ENCODE measurements at regions not wholly inside any gene's neighbourhood (a gene's known extent, or its start where the extent isn't known, plus 50 kb on each side); places are given as distances from the start of the nearest gene placed in this dataset.
A peak's percentile ranks its signal among the peaks of the same experiment; 100 is the strongest.

DNA sequence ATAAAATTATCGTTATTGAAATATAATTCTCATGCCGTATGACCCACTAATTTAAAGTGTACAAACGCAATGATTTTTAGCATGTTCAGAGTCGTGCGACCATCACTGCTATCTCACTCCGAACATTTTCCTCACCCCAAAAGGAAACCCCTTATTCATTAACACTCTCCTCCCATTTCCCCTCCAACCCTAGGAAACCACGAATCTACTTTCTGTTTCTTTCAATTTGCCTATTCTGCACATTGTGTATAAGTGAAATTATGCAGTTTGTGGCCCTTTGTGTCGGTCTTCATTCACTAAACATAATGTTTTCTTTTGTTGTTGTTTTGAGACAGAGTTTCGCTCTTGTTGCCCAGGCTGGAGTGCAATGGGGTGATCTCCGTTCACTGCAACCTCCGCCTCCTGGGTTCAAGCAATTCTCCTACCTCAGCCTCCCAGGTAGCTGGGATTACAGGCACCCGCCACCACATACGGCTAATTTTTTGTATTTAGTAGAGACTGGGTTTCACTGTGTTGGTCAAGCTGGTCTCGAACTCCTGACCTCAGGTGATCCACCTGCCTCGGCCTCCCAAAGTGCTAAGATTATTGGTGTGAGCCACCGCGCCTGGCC lies 99.7 kb upstream of the ZNF217 start:
- Histone ChIP-seq H3K27me3 (ENCODE audit: insufficient read depth, low read length) (no peaks in the 10 kb centered on the region), H3K27ac (ENCODE audit: low read length) (no peak overlapping the region), H3K9me3 (ENCODE audit: insufficient read depth, low read depth, low read length) (no peaks in the 10 kb centered on the region), H3K9ac (ENCODE audit: low read depth, low read length) (no peak overlapping the region), H3K4me1 (ENCODE audit: insufficient read depth, low read length) (no peaks in the 10 kb centered on the region), H3K4me3 (ENCODE audit: low read length) (no peak overlapping the region), H3K36me3 (ENCODE audit: insufficient read depth, low read depth, low read length) (no peaks in the 10 kb centered on the region)

DNA sequence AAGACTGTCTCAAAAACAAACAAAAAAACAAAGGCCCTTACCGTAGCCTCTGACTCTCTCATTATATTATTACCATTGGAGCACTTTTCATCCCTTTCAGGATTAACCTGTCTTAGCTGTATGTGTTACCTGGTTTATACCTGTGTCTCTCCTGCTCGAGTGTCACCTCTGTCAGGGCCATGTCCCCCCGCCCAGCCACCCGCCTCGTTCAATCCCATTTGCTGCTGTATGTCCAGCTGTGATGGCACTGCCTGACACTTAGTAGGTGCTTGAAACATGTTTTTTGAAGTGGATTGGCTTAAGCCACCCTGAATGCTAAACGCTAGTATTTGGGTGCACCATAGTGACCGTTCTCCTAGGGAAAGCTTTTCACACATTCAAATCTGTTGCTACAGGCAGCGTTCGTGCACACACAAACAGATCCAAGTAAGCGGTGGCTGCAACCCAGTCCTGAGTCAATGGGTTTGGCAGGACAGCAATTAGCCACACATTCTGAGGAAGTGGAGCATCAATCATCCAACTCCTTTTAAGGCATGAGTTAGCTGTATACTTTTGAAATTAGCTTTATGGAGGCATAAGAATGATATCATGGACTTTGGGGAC lies 98.9 kb upstream of the ZNF217 start:
- Histone ChIP-seq H3K9ac (ENCODE audit: low read depth, low read length) (no peak overlapping the region), H3K27me3 (ENCODE audit: insufficient read depth, low read length) (no peaks in the 10 kb centered on the region), H3K4me3 (ENCODE audit: low read length) (no peak overlapping the region), H3K9me3 (ENCODE audit: insufficient read depth, low read depth, low read length) (no peaks in the 10 kb centered on the region), H3K27ac (ENCODE audit: low read length) (no peak overlapping the region), H3K36me3 (ENCODE audit: insufficient read depth, low read depth, low read length) (no peaks in the 10 kb centered on the region), H3K4me1 (ENCODE audit: insufficient read depth, low read length) (no peaks in the 10 kb centered on the region)

- no peaks in the 10 kb centered on the region for H3K4me1 ChIP-seq (ENCODE audit: insufficient read depth, low read length)
- H3K27ac ChIP-seq (ENCODE audit: low read length), result no peak overlapping the region
- no peaks in the 10 kb centered on the region for H3K27me3 ChIP-seq (ENCODE audit: insufficient read depth, low read length)
- no peaks in the 10 kb centered on the region for H3K9me3 ChIP-seq (ENCODE audit: insufficient read depth, low read depth, low read length)
- H3K36me3 ChIP-seq (ENCODE audit: insufficient read depth, low read depth, low read length), result no peaks in the 10 kb centered on the region
- no peak overlapping the region for H3K9ac ChIP-seq (ENCODE audit: low read depth, low read length)
- H3K4me3 ChIP-seq (ENCODE audit: low read length), result no peak overlapping the region
These were observed 98.2 kb upstream of the ZNF217 start for GRCh38 chr20:53691811-53692192.

DNA sequence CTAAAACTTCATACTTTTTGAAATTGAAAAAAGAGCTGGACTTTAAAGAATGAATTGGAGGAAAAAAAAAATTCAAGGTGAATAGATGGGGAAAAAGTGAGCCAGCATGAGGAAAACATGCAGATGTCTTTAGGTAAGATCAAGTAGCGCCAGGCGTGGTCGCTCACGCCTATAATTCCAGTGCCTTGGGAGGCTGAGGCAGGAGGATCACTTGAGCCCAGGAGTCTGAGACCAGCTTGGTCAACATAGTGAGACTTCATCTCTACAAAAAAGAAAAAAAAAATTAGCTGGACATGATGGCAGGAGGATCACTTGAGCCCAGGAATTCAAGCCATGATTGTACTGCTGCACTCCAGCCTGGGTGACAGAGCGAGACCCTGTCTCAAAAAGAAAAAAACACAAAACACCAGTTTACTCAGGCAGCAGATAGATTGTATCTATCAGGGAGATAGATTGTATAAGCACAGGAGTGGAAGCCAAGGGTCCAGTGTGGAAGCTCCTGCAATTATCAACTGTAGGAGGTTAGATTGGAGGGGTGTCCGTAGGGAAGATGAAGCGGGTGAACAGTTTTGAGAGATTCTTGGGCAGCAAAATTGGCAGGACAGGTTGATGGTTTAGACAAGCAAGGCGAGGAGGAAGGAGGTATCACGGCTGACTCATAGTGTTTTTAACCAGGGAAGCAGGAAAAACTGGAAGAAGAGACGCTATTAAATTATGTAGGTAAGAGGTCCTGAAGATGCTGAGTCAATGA lies 97.6 kb upstream of the ZNF217 start:
- no peak overlapping the region for H3K27ac ChIP-seq (ENCODE audit: low read length)

DNA sequence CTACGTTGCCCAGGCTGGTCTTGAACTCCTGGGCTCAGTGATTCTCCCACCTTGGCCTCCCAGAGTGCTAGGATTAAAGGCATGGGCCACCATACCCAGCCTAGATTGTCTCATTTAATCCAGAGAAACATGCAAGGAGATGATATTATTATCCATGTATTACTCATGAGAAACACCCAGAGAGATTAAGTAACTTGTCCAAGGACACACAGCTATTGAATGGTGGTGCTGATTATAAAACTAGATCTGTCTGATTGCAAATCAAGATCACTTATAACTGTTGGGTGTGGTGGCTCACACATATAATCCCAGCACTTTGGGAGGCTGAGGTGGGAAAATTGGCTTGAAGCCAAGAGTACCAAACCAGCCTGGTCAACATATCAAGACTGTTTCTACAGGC lies 94.4 kb upstream of the ZNF217 start:
- Histone ChIP-seq H3K9me3 (ENCODE audit: insufficient read depth, low read depth, low read length) (no peaks in the 10 kb centered on the region), H3K36me3 (ENCODE audit: insufficient read depth, low read depth, low read length) (no peaks in the 10 kb centered on the region), H3K4me3 (ENCODE audit: low read length) (no peak overlapping the region), H3K4me1 (ENCODE audit: insufficient read depth, low read length) (no peaks in the 10 kb centered on the region), H3K27ac (ENCODE audit: low read length) (no peak overlapping the region), H3K27me3 (ENCODE audit: insufficient read depth, low read length) (no peaks in the 10 kb centered on the region), H3K9ac (ENCODE audit: low read depth, low read length) (no peak overlapping the region)

More for the DNA sequence above, 97.6 kb upstream of the ZNF217 start:
- no peaks in the 10 kb centered on the region for H3K36me3 ChIP-seq (ENCODE audit: insufficient read depth, low read depth, low read length)
- H3K9me3 ChIP-seq (ENCODE audit: insufficient read depth, low read depth, low read length), result no peaks in the 10 kb centered on the region
- H3K4me3 ChIP-seq (ENCODE audit: low read length), result no peak overlapping the region
- H3K4me1 ChIP-seq (ENCODE audit: insufficient read depth, low read length), result no peaks in the 10 kb centered on the region
- no peak overlapping the region for H3K9ac ChIP-seq (ENCODE audit: low read depth, low read length)
- no peaks in the 10 kb centered on the region for H3K27me3 ChIP-seq (ENCODE audit: insufficient read depth, low read length)

DNA sequence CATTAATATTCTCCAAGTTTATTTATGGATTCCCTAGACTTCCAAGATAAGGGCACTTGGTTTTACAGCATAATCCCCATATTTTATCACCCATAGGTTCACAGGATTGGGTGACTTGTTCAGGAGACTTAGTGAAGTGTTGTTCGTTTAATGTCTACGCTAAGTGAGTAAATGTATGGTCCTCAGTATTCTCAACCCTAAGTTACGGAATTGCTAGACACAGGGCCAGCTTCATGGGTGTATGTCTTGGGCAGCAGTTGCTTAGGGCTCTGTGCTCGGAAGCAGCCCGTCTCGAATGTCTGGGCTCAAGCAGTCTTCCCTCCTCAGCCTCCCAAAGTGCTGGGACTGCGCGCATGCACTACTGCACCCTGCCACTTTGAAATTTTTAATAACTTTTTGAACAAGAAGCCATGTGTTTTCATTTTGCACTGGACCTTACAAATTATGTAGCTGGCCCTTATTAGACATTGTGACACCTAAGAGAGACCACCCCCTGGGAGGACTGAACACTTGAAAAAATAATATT lies 91.5 kb upstream of the ZNF217 start:
- Histone ChIP-seq H3K9ac (ENCODE audit: low read depth, low read length) (no peak overlapping the region), H3K36me3 (ENCODE audit: insufficient read depth, low read depth, low read length) (no peaks in the 10 kb centered on the region), H3K27ac (ENCODE audit: low read length) (no peak overlapping the region), H3K9me3 (ENCODE audit: insufficient read depth, low read depth, low read length) (no peaks in the 10 kb centered on the region), H3K4me3 (ENCODE audit: low read length) (no peak overlapping the region), H3K4me1 (ENCODE audit: insufficient read depth, low read length) (no peaks in the 10 kb centered on the region; the same call in 1 of the 2 replicates), H3K27me3 (ENCODE audit: insufficient read depth, low read length) (no peaks in the 10 kb centered on the region)

- Histone ChIP-seq H3K27ac (ENCODE audit: low read length) (no peak overlapping the region), H3K4me1 (ENCODE audit: insufficient read depth, low read length) (peaks cover 16% of the 10 kb centered on the region), H3K36me3 (ENCODE audit: insufficient read depth, low read depth, low read length) (no peaks in the 10 kb centered on the region), H3K9me3 (ENCODE audit: insufficient read depth, low read depth, low read length) (no peaks in the 10 kb centered on the region), H3K9ac (ENCODE audit: low read depth, low read length) (no peak overlapping the region), H3K4me3 (ENCODE audit: low read length) (no peak overlapping the region), H3K27me3 (ENCODE audit: insufficient read depth, low read length) (no peaks in the 10 kb centered on the region)
These were observed 89.9 kb upstream of the ZNF217 start for GRCh38 chr20:53683506-53683905.

DNA sequence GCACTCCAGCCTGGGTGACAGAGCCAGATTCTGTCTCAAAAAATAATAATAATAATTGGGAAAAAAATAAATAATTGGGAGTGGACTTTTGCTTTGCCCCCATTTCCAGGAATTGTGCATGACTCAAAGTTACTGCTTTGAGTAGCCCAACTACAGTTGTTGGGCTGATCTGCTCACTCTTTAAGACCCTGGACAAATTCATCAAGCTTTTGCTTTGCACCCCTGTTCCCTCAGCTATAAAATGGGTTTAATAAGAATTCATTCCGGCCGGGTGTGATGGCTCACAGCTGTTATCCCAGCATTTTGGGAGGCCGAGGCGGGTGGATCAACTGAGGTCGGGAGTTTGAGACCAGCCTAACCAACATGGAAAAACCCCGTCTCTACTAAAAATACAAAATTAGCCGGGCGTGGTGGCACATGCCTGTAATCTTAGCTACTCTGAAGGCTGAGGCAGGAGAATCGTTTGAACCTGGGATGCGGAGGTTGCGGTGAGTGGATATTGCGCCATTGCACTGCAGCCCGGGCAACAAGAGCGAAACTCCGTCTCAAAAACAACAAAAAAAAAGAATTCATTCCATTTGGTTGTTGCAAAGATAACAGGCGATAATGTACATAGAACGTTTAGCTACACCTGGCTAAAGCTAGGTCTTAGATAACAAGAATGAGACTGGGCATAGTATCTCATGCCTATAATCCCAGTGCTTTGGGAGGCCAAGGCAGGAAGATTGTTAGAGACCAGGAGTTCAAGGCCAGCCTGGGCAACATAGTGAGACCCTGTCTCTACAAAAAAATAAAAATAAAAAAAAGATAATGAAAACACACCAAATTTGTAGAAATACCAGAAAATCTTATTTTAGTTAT lies 87.9 kb upstream of the ZNF217 start:
- Histone ChIP-seq H3K4me1 (ENCODE audit: insufficient read depth, low read length) (peaks cover 21% of the 10 kb centered on the region), H3K9ac (ENCODE audit: low read depth, low read length) (no peak overlapping the region), H3K4me3 (ENCODE audit: low read length) (no peak overlapping the region), H3K27me3 (ENCODE audit: insufficient read depth, low read length) (no peaks in the 10 kb centered on the region), H3K27ac (ENCODE audit: low read length) (no peak overlapping the region), H3K9me3 (ENCODE audit: insufficient read depth, low read depth, low read length) (no peaks in the 10 kb centered on the region), H3K36me3 (ENCODE audit: insufficient read depth, low read depth, low read length) (no peaks in the 10 kb centered on the region)

- no peaks in the 10 kb centered on the region for H3K36me3 ChIP-seq (ENCODE audit: insufficient read depth, low read depth, low read length)
- no peaks in the 10 kb centered on the region for H3K27me3 ChIP-seq (ENCODE audit: insufficient read depth, low read length)
- H3K9me3 ChIP-seq (ENCODE audit: insufficient read depth, low read depth, low read length), result no peaks in the 10 kb centered on the region
- H3K27ac ChIP-seq (ENCODE audit: low read length), result no peak overlapping the region
- peaks cover 21% of the 10 kb centered on the region for H3K4me1 ChIP-seq (ENCODE audit: insufficient read depth, low read length)
- no peak overlapping the region for H3K4me3 ChIP-seq (ENCODE audit: low read length)
- peak overlapping the region; percentile 8; the same call in 1 of the 2 replicates for H3K9ac ChIP-seq (ENCODE audit: low read depth, low read length)
These were observed 86.1 kb upstream of the ZNF217 start for GRCh38 chr20:53679597-53680309.

- H3K27ac ChIP-seq (ENCODE audit: low read length), result no peak overlapping the region
These were observed 85.5 kb upstream of the ZNF217 start for GRCh38 chr20:53678990-53679596.

More at GRCh38 chr20:53678990-53679596, 85.5 kb upstream of the ZNF217 start:
- H3K27me3 ChIP-seq (ENCODE audit: insufficient read depth, low read length), result no peaks in the 10 kb centered on the region
- peak overlapping the region; percentile 1; the same call in 1 of the 2 replicates for H3K9ac ChIP-seq (ENCODE audit: low read depth, low read length)
- peaks cover 21% of the 10 kb centered on the region for H3K4me1 ChIP-seq (ENCODE audit: insufficient read depth, low read length)
- H3K4me3 ChIP-seq (ENCODE audit: low read length), result no peak overlapping the region
- H3K36me3 ChIP-seq (ENCODE audit: insufficient read depth, low read depth, low read length), result no peaks in the 10 kb centered on the region
- H3K9me3 ChIP-seq (ENCODE audit: insufficient read depth, low read depth, low read length), result no peaks in the 10 kb centered on the region

All from iPS-20b (cell line).